CD14-positive monocyte (primary cell): ENCODE measurements at regions not wholly inside any gene's neighbourhood (a gene's known extent, or its start where the extent isn't known, plus 50 kb on each side); places are given as distances from the start of the nearest gene placed in this dataset.

Experiments
- DNase-seq, 3 donors: peaks; one replicate each; pipeline ENCODE4 v3.0.0-alpha.2; 2011 to 2022
- H2AFZ ChIP-seq: 2 replicates; pipeline ENCODE4 v1.6.0; 2012; ENCODE audit warnings: mild to moderate bottlenecking, low read depth, low read length, inconsistent platforms; ENCODE audit not compliant: insufficient read depth, poor library complexity, severe bottlenecking
- H3K27ac ChIP-seq, 2 donors: 1 replicate in 1 of 2; 2 replicates in 1 of 2; pipeline ENCODE4 v1.5.1; 2012 to 2013; ENCODE audit warnings: low read length in 2 of 2, control low read depth in 1 of 2, inconsistent platforms in 1 of 2, low read depth in 1 of 2, mild to moderate bottlenecking in 1 of 2
- H3K27me3 ChIP-seq, 2 donors: one replicate each; pipeline versions ENCODE4 v1.6.0 to v1.6.1; 2011 to 2013; ENCODE audit warnings: low read length in 2 of 2; ENCODE audit not compliant: control insufficient read depth in 2 of 2, insufficient read depth in 2 of 2
- H3K36me3 ChIP-seq, 2 donors: replicated peaks in 1 of 2; 1 replicate in 1 of 2; 2 replicates in 1 of 2; pipeline versions ENCODE4 v1.5.1 to v1.6.1; 2012 to 2013; ENCODE audit warnings: low read length in 2 of 2, control low read depth in 1 of 2, inconsistent platforms in 1 of 2, mild to moderate bottlenecking in 1 of 2; ENCODE audit not compliant: insufficient read depth in 2 of 2, control insufficient read depth in 1 of 2
- H3K4me1 ChIP-seq, 2 donors: 1 replicate in 1 of 2; 2 replicates in 1 of 2; pipeline versions ENCODE4 v1.5.1 to v1.6.1; 2012 to 2013; ENCODE audit warnings: low read length in 2 of 2, control low read depth in 1 of 2, inconsistent platforms in 1 of 2, mild to moderate bottlenecking in 1 of 2, moderate library complexity in 1 of 2; ENCODE audit not compliant: insufficient read depth in 2 of 2, control insufficient read depth in 1 of 2
- H3K4me2 ChIP-seq: replicated peaks from 2 replicates; pipeline ENCODE3; 2012; ENCODE audit warnings: low read length, moderate library complexity, mild to moderate bottlenecking; ENCODE audit not compliant: poor library complexity, severe bottlenecking; ENCODE audit errors: extremely low read depth
- H3K4me3 ChIP-seq, 3 experiments: fragments of 200-600 bp in 1 of 3; sonication (generic) in 1 of 3; replicated peaks in 1 of 3; 1 replicate in 2 of 3; 2 replicates in 1 of 3; pipeline ENCODE4 v1.5.1; 2011 to 2013; ENCODE audit warnings: low read length in 3 of 3, mild to moderate bottlenecking in 3 of 3, control low read depth in 2 of 3, low read depth in 2 of 3, inconsistent platforms in 1 of 3, moderate library complexity in 1 of 3
- H3K79me2 ChIP-seq: 2 replicates; pipeline ENCODE4 v1.6.0; 2012; ENCODE audit warnings: mild to moderate bottlenecking, control low read depth, inconsistent platforms, low read length, moderate library complexity; ENCODE audit not compliant: insufficient read depth
- H3K9ac ChIP-seq: 2 replicates; pipeline ENCODE4 v1.6.0; 2017; ENCODE audit warnings: low read length, mild to moderate bottlenecking; ENCODE audit not compliant: insufficient read depth, poor library complexity, severe bottlenecking
- H3K9me3 ChIP-seq, 2 donors: replicated peaks in 1 of 2; 1 replicate in 1 of 2; 2 replicates in 1 of 2; pipeline versions ENCODE4 v1.5.1 to v1.6.1; 2012 to 2013; ENCODE audit warnings: low read length in 2 of 2, control low read depth in 1 of 2; ENCODE audit not compliant: control insufficient read depth in 1 of 2, insufficient read depth in 1 of 2
- H4K20me1 ChIP-seq: 2 replicates; pipeline ENCODE4 v1.6.0; 2012; ENCODE audit warnings: mild to moderate bottlenecking, low read length, control low read depth, moderate library complexity; ENCODE audit not compliant: insufficient read depth
- H3K27ac Mint-ChIP-seq, 7 donors: one replicate each; pipeline ENCODE4 v1.8.0; 2020; ENCODE audit warnings: mild to moderate bottlenecking in 7 of 7, mixed read lengths in 7 of 7, moderate library complexity in 6 of 7, inconsistent platforms in 2 of 7
- H3K27me3 Mint-ChIP-seq, 3 donors: one replicate each; pipeline ENCODE4 v1.8.0; 2021 to 2022; ENCODE audit warnings: low read depth in 3 of 3, mild to moderate bottlenecking in 3 of 3, mixed read lengths in 3 of 3, moderate library complexity in 3 of 3, inconsistent platforms in 1 of 3
- H3K36me3 Mint-ChIP-seq, 2 donors: one replicate each; pipeline ENCODE4 v1.8.0; 2020; ENCODE audit warnings: mixed read lengths in 2 of 2, inconsistent platforms in 1 of 2, mild to moderate bottlenecking in 1 of 2
- H3K4me1 Mint-ChIP-seq: one replicate; pipeline ENCODE4 v1.8.0; 2020; ENCODE audit warnings: mild to moderate bottlenecking, mixed read lengths
- H3K4me3 Mint-ChIP-seq, 2 donors: one replicate each; pipeline ENCODE4 v1.8.0; 2020; ENCODE audit warnings: mild to moderate bottlenecking in 2 of 2, mixed read lengths in 2 of 2, moderate library complexity in 1 of 2
- H3K9me3 Mint-ChIP-seq, 7 donors: one replicate each; pipeline ENCODE4 v1.8.0; 2020 to 2022; ENCODE audit warnings: mixed read lengths in 7 of 7, mild to moderate bottlenecking in 6 of 7, moderate library complexity in 6 of 7, inconsistent platforms in 2 of 7
- WGBS: methylation state at CpG from one replicate; pipeline ENCODE4 v1.1.5; 2013; ENCODE audit warnings: missing lambda C conversion rate; ENCODE audit not compliant: insufficient coverage; 5-methylcytosine and 5-hydroxymethylcytosine counted together
- intact Hi-C, 2 donors: fragments of 100-400 bp; cut with micrococcal nuclease; formaldehyde crosslinking; loops; one replicate each; pipeline versions ENCODE4 v1.15.0 to v1.15.1; 2023
- TF ChIP-seq, protein P1 (sequence below): fragments of 200-600 bp; IDR thresholded peaks from one replicate; pipeline ENCODE4 v1.8.0; 2022; ENCODE audit warnings: antibody characterized with exemption, mild to moderate bottlenecking

DNA sequence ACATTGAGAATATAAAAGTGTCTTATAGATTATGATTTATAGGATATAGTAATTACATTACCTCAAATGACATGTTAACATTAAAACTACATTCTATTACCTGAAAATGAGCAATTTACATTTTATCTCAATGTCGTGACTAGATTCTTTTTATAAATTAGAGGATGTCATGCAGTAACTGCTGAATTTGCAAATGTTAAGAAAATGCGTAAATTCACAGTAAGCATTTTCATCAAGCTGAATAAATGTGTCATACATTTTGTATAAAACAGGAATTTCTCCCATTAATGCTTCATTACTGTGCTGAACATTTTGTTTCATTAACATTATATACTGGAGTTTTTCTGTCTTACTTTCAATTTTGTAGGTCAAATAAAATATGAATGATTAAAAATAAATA lies 1460.7 kb upstream of the B3GALT2 start:
- H3K36me3 Mint-ChIP-seq = no peaks in the 10 kb centered on the region
- Histone ChIP-seq H3K9ac (no peak overlapping the region), H3K4me2 (no peak overlapping the region), H2AFZ (no peak overlapping the region), H3K9me3 (peaks cover 7 to 13% of the 10 kb centered on the region in 2 donors), H3K4me1 (no peaks in the 10 kb centered on the region), H3K79me2 (no peaks in the 10 kb centered on the region), H3K36me3 (no peaks in the 10 kb centered on the region), H3K27ac (no peak overlapping the region), H3K27me3 (no peaks in the 10 kb centered on the region), H3K4me3 (no peak overlapping the region), H4K20me1 (no peaks in the 10 kb centered on the region)
- H3K4me3 Mint-ChIP-seq = no peak overlapping the region
- no peak overlapping the region for H3K27ac Mint-ChIP-seq
- peaks cover 0 to 2% (median 0%) of the 10 kb centered on the region in 3 donors for H3K27me3 Mint-ChIP-seq
- no CpG with 5 or more reads among the region's 2 CpGs for WGBS
- no peaks in the 10 kb centered on the region for H3K4me1 Mint-ChIP-seq
- TF ChIP-seq, protein P1, sequence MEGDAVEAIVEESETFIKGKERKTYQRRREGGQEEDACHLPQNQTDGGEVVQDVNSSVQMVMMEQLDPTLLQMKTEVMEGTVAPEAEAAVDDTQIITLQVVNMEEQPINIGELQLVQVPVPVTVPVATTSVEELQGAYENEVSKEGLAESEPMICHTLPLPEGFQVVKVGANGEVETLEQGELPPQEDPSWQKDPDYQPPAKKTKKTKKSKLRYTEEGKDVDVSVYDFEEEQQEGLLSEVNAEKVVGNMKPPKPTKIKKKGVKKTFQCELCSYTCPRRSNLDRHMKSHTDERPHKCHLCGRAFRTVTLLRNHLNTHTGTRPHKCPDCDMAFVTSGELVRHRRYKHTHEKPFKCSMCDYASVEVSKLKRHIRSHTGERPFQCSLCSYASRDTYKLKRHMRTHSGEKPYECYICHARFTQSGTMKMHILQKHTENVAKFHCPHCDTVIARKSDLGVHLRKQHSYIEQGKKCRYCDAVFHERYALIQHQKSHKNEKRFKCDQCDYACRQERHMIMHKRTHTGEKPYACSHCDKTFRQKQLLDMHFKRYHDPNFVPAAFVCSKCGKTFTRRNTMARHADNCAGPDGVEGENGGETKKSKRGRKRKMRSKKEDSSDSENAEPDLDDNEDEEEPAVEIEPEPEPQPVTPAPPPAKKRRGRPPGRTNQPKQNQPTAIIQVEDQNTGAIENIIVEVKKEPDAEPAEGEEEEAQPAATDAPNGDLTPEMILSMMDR = no peak
- no peak for DNase-seq
- H3K9me3 Mint-ChIP-seq = peaks cover 2 to 11% (median 3%) of the 10 kb centered on the region in 7 donors
- intact Hi-C loops = no loop called here

DNA sequence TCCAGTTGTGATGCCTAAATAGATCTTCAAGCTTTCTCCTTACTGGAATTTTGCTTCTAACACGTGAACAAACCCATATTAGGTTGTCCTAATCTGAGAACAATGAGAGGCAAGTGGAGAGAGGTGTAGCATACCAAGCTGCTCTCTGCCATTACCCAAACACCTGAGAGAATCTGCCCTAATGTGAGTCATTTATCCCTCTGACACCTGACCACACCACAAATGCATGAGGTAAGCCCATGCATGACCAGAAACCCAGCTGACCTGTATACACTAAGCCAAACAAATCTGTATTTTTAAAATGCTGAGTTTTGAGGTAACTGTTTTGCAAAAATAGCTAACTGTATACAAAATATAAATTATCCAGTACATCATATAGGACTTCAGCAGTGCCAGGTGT lies 1458.1 kb upstream of the B3GALT2 start:
- intact Hi-C loops = no loop called here
- H3K27me3 Mint-ChIP-seq = peaks cover 0 to 2% (median 0%) of the 10 kb centered on the region in 3 donors
- TF ChIP-seq, protein P1 = no peak
- H3K4me2 ChIP-seq = no peak overlapping the region
- no peaks in the 10 kb centered on the region for H3K36me3 Mint-ChIP-seq
- no peak for DNase-seq
- H3K36me3 ChIP-seq = no peaks in the 10 kb centered on the region
- H3K4me3 ChIP-seq = no peak overlapping the region
- no CpG with 5 or more reads among the region's 1 CpG for WGBS
- H4K20me1 ChIP-seq = no peaks in the 10 kb centered on the region
- no peak overlapping the region for H2AFZ ChIP-seq
- H3K4me1 Mint-ChIP-seq = no peaks in the 10 kb centered on the region
- H3K4me3 Mint-ChIP-seq = no peak overlapping the region
- peaks cover 2 to 13% (median 5%) of the 10 kb centered on the region in 7 donors for H3K9me3 Mint-ChIP-seq
- H3K27me3 ChIP-seq = no peaks in the 10 kb centered on the region
- H3K27ac ChIP-seq = no peak overlapping the region
- H3K4me1 ChIP-seq = no peaks in the 10 kb centered on the region
- H3K79me2 ChIP-seq = no peaks in the 10 kb centered on the region
- H3K27ac Mint-ChIP-seq = no peak overlapping the region
- H3K9me3 ChIP-seq = peaks cover 7 to 13% of the 10 kb centered on the region in 2 donors
- no peak overlapping the region for H3K9ac ChIP-seq
